Activated naive CD4-positive, alpha-beta T cell treated with anti-CD3 and anti-CD28 coated beads, Interleukin-2, amount 50 U/mL, for 24 hours (primary cell): ENCODE measurements at regions not wholly inside any gene's neighbourhood (a gene's known extent, or its start where the extent isn't known, plus 50 kb on each side); places are given as distances from the start of the nearest gene placed in this dataset.

ENCODE experiments used
- H3K27ac Mint-ChIP-seq: one replicate; pipeline ENCODE4 v1.8.0; 2021; ENCODE audit warnings: mild to moderate bottlenecking, mixed read lengths
- H3K27me3 Mint-ChIP-seq: one replicate; pipeline ENCODE4 v1.8.0; 2021; ENCODE audit warnings: mixed read lengths
- H3K36me3 Mint-ChIP-seq: one replicate; pipeline ENCODE4 v1.8.0; 2021; ENCODE audit warnings: mixed read lengths
- H3K4me1 Mint-ChIP-seq: one replicate; pipeline ENCODE4 v1.8.0; 2021; ENCODE audit warnings: mixed read lengths
- H3K4me3 Mint-ChIP-seq: one replicate; pipeline ENCODE4 v1.8.0; 2021; ENCODE audit warnings: mild to moderate bottlenecking, mixed read lengths
- H3K9me3 Mint-ChIP-seq: one replicate; pipeline ENCODE4 v1.8.0; 2021; ENCODE audit warnings: mixed read lengths

DNA sequence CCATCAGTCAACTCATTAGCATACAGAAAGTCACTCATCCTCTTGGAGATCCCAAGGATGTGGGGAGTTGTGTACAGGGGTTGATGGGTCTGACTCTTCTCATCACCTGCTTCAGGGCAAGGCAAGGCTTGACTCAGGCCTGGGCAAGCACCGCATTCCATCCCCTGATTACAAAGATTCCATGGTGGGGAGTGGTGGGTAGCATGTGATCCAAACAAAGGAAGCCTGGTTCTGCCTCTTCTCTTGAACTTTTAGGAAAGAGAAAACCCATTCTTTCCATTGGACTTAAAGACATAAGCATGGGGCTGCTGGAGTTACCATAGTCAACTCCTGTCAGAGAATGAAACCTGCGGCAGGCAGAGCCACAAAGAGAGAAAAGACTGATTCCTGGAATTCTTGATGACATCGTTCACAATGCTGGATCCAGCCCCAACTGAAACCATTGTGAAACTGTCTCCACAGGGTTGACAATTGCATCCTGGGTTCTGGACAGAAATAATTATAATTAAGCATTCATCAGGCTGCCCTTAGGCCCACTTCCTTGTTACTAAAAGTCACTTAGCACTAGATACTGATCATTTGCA, 235.8 kb upstream of the KCNG1 start:
- H3K9me3 Mint-ChIP-seq: no peaks in the 10 kb centered on the region
- peaks cover 9% of the 10 kb centered on the region for H3K27me3 Mint-ChIP-seq
- H3K36me3 Mint-ChIP-seq: no peaks in the 10 kb centered on the region
- H3K27ac Mint-ChIP-seq: no peak overlapping the region
- H3K4me3 Mint-ChIP-seq: no peak overlapping the region
- H3K4me1 Mint-ChIP-seq: no peaks in the 10 kb centered on the region

DNA sequence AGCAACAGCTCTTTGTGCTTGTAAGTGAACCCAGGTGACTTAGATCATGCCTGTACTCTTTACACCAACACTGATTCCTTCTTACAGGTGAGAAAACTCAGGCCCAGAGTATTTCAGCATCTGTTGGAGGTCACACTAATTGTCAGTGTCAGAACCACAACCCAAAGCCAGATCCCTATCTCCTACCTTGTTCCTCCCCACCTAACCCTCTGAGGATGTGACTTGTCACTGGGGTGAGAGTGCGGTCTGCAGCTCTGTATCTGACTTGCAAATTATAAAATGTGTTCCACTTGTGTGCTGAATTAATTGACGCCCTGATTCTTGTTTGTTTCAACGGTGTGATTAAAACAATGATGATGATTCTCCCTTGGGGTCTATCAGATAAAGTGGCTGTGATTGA, 232.5 kb upstream of the KCNG1 start:
- peaks cover 16% of the 10 kb centered on the region for H3K27me3 Mint-ChIP-seq
- H3K27ac Mint-ChIP-seq: no peak overlapping the region
- H3K9me3 Mint-ChIP-seq: no peaks in the 10 kb centered on the region
- H3K4me1 Mint-ChIP-seq: no peaks in the 10 kb centered on the region
- no peak overlapping the region for H3K4me3 Mint-ChIP-seq
- no peaks in the 10 kb centered on the region for H3K36me3 Mint-ChIP-seq

DNA sequence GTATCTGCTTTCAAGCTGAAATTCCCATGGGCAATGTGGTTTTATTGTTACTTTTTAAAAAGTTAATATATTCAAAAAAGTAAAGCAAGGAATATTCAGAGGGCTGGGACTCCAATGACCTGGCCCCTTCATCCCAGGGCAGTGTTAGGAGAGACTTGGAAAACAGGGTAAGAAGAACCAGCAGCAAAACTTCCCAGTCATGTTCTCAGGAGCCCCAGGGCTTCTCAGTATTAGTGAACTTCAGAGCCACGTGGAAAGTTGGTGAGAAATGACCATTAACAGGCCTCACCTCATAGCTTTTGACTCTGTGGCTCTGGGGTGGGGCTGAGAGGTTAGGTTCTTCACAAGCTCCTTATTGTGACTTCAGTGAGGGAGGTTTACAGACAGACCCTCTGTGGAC, 230.4 kb upstream of the KCNG1 start:
- Mint-ChIP-seq H3K4me3 (no peak overlapping the region), H3K36me3 (no peaks in the 10 kb centered on the region), H3K27ac (no peak overlapping the region), H3K27me3 (peaks cover 18% of the 10 kb centered on the region), H3K4me1 (no peaks in the 10 kb centered on the region), H3K9me3 (no peaks in the 10 kb centered on the region)

DNA sequence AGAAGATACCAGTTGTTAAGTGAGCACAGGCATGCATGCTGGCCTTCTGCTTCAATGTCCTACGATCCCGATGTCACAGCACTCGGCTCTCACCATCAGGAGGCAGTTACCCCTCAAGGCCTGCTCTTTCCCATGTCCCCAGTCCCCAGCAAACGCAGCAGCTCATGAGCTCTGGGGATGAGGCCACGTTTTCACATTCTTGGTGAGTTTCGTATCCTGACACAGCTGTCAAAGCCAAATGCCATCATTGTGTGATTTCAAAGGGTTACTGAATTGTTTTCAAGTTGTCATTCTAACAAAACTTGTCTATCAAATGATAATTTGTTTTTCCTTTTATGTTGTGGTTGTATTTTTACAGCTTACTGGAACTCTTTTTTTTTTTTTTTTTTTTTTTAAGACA, 226.9 kb upstream of the KCNG1 start:
- H3K36me3 Mint-ChIP-seq: no peaks in the 10 kb centered on the region
- H3K9me3 Mint-ChIP-seq: no peaks in the 10 kb centered on the region
- no peak overlapping the region for H3K4me3 Mint-ChIP-seq
- H3K27ac Mint-ChIP-seq: no peak overlapping the region
- H3K27me3 Mint-ChIP-seq: peaks cover 15% of the 10 kb centered on the region
- no peaks in the 10 kb centered on the region for H3K4me1 Mint-ChIP-seq

DNA sequence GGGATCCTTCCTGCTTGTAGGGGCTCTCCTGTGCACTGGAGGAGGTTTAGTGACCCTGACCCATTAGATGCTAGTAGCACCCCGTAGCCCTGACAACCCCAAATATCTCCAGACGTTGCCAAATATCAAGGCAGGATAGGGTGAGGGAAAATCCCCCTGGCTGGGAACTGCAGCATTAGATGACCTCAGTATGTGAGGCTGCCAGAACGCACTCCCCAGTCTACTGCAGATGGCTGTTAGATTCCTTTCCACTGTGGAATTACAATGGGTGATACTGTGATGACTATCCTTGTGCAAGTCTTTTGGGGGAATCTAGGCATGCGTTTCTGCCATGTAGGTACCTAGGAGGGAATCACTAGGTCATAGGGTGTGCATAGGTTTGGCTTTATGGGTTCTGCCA, 226.3 kb upstream of the KCNG1 start:
- peaks cover 16% of the 10 kb centered on the region for H3K27me3 Mint-ChIP-seq
- no peaks in the 10 kb centered on the region for H3K9me3 Mint-ChIP-seq
- H3K36me3 Mint-ChIP-seq: no peaks in the 10 kb centered on the region
- no peaks in the 10 kb centered on the region for H3K4me1 Mint-ChIP-seq
- no peak overlapping the region for H3K27ac Mint-ChIP-seq
- H3K4me3 Mint-ChIP-seq: no peak overlapping the region

DNA sequence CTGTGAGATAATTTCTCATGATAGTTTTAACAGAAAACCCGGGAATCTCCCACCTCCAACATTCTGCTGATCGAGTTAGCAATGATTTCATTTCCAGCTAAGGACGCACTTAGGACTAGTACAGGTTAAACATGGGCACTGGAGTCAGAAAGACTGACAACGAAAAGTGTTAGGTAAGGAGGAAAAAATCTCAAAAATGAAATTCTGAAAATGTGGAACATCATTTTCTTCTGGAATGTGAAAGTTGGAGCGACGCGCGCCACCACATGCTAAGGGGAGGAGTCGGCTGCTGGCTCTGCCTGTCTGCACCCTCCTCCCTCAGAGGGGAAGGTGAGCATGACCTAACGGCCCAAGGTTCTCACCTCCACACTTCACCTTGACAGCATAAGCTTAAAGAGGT, 221.6 kb upstream of the KCNG1 start:
- no peak overlapping the region for H3K27ac Mint-ChIP-seq
- H3K27me3 Mint-ChIP-seq: peaks cover 8% of the 10 kb centered on the region
- no peak overlapping the region for H3K4me3 Mint-ChIP-seq
- no peaks in the 10 kb centered on the region for H3K4me1 Mint-ChIP-seq
- no peaks in the 10 kb centered on the region for H3K36me3 Mint-ChIP-seq
- peaks cover 13% of the 10 kb centered on the region for H3K9me3 Mint-ChIP-seq

DNA sequence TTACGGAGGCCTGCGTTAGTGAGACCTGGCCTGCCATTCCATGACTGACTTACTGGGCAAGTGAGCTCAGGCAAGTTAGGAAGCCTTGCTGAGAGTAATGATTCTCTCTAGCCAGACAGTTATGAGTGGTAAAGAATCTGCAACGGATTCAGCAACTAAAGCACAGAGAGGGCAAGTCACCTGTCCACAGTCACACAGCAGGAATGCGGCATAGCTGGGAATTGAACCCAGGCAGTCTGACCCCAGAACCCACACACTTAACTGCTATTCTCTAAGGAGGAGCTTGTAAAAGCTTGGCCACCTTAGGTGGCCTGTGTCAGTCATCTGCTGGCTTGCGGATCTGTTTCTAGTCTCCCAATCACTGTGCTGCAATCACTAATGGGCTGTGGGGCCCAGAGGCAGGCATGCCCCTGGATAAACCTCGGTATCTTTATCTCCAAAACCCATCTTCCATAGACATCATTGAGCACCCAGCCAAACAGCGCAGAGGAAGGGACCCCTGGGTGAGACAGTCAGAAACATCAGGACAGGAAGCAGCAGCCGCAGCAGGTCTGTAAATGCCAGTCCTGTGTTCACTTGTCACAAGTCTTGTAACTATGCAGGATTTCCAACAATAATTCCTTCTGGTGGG, 215.9 kb upstream of the KCNG1 start:
- Mint-ChIP-seq H3K4me3 (no peak overlapping the region), H3K4me1 (no peaks in the 10 kb centered on the region), H3K27ac (no peak overlapping the region)

DNA sequence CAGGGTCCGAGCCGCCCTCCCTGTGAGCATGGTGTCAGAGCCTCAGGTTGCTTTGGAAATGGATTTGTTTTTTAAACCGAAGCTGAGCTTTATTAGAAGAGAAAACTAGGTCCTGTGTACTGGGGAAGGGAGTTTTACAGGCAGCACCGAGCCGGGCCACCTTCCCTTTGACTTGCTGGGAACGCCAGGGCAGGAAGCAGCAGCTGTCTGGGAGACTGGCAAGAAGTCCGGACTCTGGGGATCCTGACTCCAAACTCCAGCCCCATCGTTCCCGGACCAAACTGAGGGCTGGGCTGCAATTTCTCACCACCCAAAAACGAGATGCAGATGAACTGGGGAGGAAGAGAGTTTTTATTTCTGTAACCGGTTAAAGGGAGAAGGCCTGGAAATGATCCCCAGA, 214.9 kb upstream of the KCNG1 start:
- no peak overlapping the region for H3K4me3 Mint-ChIP-seq
- H3K4me1 Mint-ChIP-seq: no peaks in the 10 kb centered on the region
- peaks cover 3% of the 10 kb centered on the region for H3K27me3 Mint-ChIP-seq
- H3K9me3 Mint-ChIP-seq: peaks cover 8% of the 10 kb centered on the region
- no peak overlapping the region for H3K27ac Mint-ChIP-seq
- H3K36me3 Mint-ChIP-seq: no peaks in the 10 kb centered on the region

More for the DNA sequence above, 215.9 kb upstream of the KCNG1 start:
- H3K36me3 Mint-ChIP-seq: no peaks in the 10 kb centered on the region
- peaks cover 3% of the 10 kb centered on the region for H3K27me3 Mint-ChIP-seq
- H3K9me3 Mint-ChIP-seq: peaks cover 13% of the 10 kb centered on the region

DNA sequence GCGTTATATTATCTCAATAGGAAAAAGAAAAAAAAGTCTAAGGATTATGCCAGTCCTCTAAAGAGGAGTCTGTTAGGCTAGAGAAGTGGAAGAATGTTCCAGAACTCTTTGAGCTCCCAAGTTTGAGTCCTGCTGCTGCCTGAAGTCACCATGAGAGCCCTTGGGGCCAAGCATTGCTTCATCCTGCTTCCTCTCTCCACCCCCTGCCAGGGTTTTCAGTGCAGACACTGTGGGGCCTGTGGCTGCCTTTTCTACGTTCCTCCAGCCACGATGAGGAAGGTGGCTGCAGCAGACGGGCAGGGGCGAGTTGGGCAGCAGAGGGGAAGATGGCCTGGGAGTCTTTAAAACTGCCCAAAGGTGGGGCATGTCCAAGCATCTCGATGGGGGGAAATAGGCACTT, 214.4 kb upstream of the KCNG1 start:
- Mint-ChIP-seq H3K27me3 (peaks cover 3% of the 10 kb centered on the region), H3K4me1 (no peaks in the 10 kb centered on the region), H3K4me3 (no peak overlapping the region), H3K27ac (no peak overlapping the region), H3K9me3 (peaks cover 5% of the 10 kb centered on the region), H3K36me3 (no peaks in the 10 kb centered on the region)

DNA sequence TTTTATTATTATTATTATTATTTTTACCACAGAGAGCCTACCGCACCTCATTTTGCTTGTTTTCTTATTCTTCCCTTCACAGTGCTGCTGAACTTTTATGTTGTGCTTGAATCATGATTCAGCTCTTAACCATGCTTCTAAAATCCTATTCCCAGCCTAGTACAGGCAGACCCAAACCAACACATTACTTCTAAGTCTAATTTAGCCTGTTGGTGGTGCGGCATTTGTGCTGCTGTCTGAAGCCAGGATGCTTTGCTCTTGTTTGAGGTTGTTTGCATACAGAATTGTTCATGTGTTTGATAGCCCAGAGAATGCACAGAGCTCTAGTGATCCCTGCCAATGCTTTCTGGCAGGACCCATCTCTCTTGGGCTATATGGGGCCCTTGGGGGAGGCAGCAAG, 213.5 kb upstream of the KCNG1 start:
- Mint-ChIP-seq H3K4me1 (no peaks in the 10 kb centered on the region), H3K27ac (no peak overlapping the region), H3K4me3 (no peak overlapping the region), H3K27me3 (peaks cover 3% of the 10 kb centered on the region), H3K36me3 (no peaks in the 10 kb centered on the region), H3K9me3 (no peaks in the 10 kb centered on the region)

DNA sequence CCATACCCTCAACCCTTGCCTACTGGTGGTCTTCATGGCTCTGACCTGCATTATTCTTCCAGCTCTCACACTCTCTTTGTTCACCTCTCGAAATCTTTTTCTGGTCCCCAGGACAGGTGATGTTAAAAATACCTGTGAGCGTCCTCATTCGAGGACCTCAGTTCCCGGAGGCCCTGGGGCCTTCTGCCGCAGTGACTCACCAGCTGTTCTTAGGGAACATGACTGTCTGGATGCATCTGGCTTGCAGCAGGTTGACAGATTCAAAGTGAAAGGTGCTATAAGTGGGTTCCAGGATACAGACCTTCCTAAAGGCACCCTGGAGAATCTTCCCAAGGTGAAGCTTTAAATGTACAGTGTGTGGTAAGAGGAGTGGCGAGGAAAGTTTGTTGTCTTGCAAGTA, 210.4 kb upstream of the KCNG1 start:
- peaks cover 5% of the 10 kb centered on the region for H3K27me3 Mint-ChIP-seq
- no peaks in the 10 kb centered on the region for H3K4me1 Mint-ChIP-seq
- no peak overlapping the region for H3K27ac Mint-ChIP-seq
- H3K4me3 Mint-ChIP-seq: no peak overlapping the region
- H3K9me3 Mint-ChIP-seq: no peaks in the 10 kb centered on the region
- no peaks in the 10 kb centered on the region for H3K36me3 Mint-ChIP-seq

DNA sequence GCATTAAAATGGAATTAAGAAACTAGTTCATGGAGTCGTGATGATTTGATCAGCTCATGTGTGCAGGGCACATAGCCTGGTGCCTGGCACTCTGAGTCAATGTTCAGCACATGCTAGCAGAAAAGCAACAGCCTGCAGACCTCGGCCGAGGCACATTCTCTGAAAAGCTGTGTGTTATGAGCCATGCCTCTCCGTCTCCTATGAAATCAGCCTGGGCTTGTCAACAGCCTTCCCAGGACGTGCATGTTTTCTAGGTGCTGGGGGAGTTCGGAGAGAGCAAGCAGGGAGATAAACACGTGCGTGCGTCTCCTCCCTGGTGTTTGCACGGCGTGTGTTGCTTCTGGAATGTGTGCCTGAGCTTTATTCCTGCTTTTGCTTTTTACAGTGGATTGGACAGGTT, 207.8 kb upstream of the KCNG1 start:
- Mint-ChIP-seq H3K4me3 (no peak overlapping the region), H3K36me3 (no peaks in the 10 kb centered on the region), H3K27me3 (peaks cover 5% of the 10 kb centered on the region), H3K4me1 (no peaks in the 10 kb centered on the region), H3K9me3 (no peaks in the 10 kb centered on the region), H3K27ac (no peak overlapping the region)

DNA sequence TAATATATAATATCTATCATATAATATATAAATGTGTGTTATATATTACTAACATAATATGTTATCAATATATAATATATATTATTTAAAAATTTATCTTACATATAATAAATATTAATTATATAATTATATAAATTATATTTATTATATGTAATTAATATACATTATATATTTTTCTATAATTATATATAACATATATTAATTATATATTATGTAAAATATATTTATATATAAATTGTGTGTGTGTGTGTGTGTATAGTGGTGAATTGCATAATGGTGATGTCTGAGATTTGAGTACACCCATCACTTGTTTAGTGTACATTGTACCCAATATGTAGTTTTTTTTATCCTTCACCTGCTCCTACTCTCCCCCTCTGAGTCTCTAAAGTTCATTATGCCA, 205.9 kb upstream of the KCNG1 start:
- Mint-ChIP-seq H3K9me3 (no peaks in the 10 kb centered on the region), H3K36me3 (no peaks in the 10 kb centered on the region), H3K4me3 (no peak overlapping the region), H3K27me3 (peaks cover 2% of the 10 kb centered on the region), H3K27ac (no peak overlapping the region), H3K4me1 (no peaks in the 10 kb centered on the region)

DNA sequence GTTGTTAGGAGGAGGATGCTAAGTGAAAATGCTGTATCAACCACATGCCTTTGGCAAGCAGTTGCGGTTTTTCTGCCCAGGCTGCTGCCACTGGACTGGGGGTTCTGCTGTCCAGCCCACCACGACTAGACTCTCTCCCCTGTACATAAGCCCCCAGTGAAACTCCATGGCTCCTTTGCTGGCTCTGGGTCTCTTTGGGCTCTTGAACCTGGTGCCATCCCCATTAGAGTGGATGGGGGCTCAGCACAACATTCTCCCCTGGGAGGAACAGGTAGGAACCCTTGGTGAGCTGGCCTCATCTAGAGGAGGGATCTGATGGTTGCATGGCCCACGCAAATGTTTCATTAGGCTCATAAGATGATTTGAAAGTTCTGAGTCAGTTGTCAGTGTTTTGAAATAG, 204.8 kb upstream of the KCNG1 start:
- Mint-ChIP-seq H3K9me3 (no peaks in the 10 kb centered on the region), H3K4me1 (no peaks in the 10 kb centered on the region), H3K4me3 (no peak overlapping the region), H3K27ac (no peak overlapping the region), H3K36me3 (no peaks in the 10 kb centered on the region), H3K27me3 (peaks cover 4% of the 10 kb centered on the region)

DNA sequence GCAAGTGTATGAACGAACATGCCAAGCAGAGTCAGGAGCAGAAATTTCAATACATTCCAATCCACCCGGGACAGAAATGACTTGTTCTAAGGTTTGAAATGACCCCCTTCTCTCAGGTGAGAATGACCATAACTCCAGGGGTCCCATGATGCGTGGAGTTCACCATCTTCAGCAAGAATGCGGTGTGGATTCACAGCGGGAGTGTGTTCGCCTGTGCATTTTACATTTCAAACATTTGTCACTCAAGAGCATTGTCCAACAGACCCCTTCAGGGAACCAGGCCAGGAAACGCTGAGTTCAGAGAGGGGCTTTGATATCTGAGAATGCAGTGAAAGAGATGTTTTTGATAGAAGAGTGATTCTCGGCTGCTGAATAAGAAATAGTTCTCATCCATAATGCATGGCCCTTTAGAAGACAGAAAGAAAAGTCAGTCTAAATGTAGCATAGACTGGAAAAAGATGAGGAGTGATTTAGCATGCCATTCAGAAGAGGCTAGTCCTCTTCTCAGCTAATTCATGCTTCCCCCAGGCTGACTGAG, 200.3 kb upstream of the KCNG1 start:
- H3K4me1 Mint-ChIP-seq: peaks cover 10% of the 10 kb centered on the region
- H3K27me3 Mint-ChIP-seq: peaks cover 32% of the 10 kb centered on the region
- no peak overlapping the region for H3K4me3 Mint-ChIP-seq
- no peak overlapping the region for H3K27ac Mint-ChIP-seq
- no peaks in the 10 kb centered on the region for H3K9me3 Mint-ChIP-seq
- no peaks in the 10 kb centered on the region for H3K36me3 Mint-ChIP-seq

DNA sequence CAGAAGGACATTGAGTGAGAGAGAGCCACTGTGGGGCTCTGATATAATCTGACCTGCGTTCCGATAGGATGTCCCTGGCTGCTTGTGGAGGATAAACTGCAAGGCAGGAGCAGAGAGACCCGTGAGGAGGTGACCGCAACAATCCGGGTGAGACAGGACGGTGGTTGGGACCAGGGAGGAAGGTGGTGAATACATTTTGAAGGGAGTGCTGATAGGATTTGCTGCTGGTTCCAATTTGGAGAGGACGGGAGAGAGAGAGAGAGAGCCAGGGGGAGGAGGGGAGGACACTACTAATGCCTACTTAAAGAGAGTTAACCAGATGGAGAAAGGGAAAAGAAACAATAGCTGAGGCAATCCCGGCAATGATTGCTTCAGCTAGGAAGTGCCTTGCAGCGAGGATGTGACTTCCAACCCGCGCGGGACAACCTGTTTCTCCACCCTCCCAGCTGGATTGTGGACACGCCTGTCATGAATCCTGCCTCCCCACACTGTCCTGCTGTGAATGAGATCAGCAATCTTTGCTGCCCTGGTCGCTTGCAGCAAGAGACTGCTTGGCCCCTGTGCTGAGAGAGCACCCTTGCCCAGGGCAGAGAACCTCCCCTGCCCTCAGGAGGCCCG, 199.0 kb upstream of the KCNG1 start:
- peaks cover 10% of the 10 kb centered on the region for H3K4me1 Mint-ChIP-seq
- H3K27me3 Mint-ChIP-seq: peaks cover 42% of the 10 kb centered on the region
- no peak overlapping the region for H3K27ac Mint-ChIP-seq
- H3K9me3 Mint-ChIP-seq: no peaks in the 10 kb centered on the region
- no peak overlapping the region for H3K4me3 Mint-ChIP-seq
- H3K36me3 Mint-ChIP-seq: peaks cover 2% of the 10 kb centered on the region
